Fibroblast of the aortic adventitia (primary cell): ENCODE measurements at regions not wholly inside any gene's neighbourhood (a gene's known extent, or its start where the extent isn't known, plus 50 kb on each side); places are given as distances from the start of the nearest gene placed in this dataset.

ENCODE experiments used
- DNase-seq: peaks from one replicate; pipeline ENCODE4 v3.0.0-alpha.2; 2010; ENCODE audit warnings: low read depth
- H3K4me3 ChIP-seq: 2 replicates; pipeline ENCODE4 v1.5.1; 2011; ENCODE audit warnings: low read depth, mild to moderate bottlenecking, control low read depth, low read length, moderate library complexity
- CTCF ChIP-seq: IDR thresholded peaks from 2 replicates; pipeline ENCODE4 v1.5.1; 2011; ENCODE audit warnings: mild to moderate bottlenecking, low read length, control low read depth, inconsistent platforms; ENCODE audit not compliant: insufficient read depth

GRCh38 chr22:48106715-48107259 is 1344.3 kb downstream of the TBC1D22A start:
- TF ChIP-seq CTCF = no peak
- no peak overlapping the region for H3K4me3 ChIP-seq
- DNase-seq = no peak

- TF ChIP-seq CTCF = no peak
- DNase-seq = no peak
Measured at GRCh38 chr22:48106215-48106614, 1343.8 kb downstream of the TBC1D22A start.

DNA sequence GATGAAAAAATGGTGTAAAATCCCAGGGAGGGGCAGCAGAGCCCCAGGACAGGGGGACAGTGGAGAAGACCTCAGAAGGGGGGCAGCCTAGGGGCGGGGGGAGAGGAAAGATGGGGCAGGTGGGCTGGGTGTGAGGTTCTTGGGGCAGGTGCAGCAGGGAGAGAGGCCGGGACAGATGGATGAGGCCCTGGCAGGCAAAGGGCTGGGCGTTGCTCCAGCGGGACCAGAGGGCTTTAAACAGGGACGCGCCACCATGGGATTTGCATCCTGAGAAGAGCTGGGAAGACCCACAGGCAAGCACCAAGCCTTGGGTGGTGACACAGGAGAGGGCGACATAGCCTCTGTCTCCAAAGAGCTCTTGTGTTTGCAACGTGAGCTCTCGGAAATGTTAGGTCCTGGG is 1342.8 kb downstream of the TBC1D22A start:
- no peak for TF ChIP-seq CTCF
- DNase-seq = no peak
- H3K4me3 ChIP-seq = no peak overlapping the region

More at GRCh38 chr22:48106215-48106614, 1343.8 kb downstream of the TBC1D22A start:
- no peak overlapping the region for H3K4me3 ChIP-seq

GRCh38 chr22:48104766-48105165 is 1342.3 kb downstream of the TBC1D22A start:
- no peak for TF ChIP-seq CTCF
- H3K4me3 ChIP-seq = no peak overlapping the region

GRCh38 chr22:48104102-48104738 is 1341.8 kb downstream of the TBC1D22A start:
- no peak overlapping the region for H3K4me3 ChIP-seq
- DNase-seq = no peak
- no peak for TF ChIP-seq CTCF

More at GRCh38 chr22:48104766-48105165, 1342.3 kb downstream of the TBC1D22A start:
- DNase-seq = no peak

GRCh38 chr22:48103126-48103875 is 1340.9 kb downstream of the TBC1D22A start:
- TF ChIP-seq CTCF = no peak
- no peak for DNase-seq
- H3K4me3 ChIP-seq = no peak overlapping the region
